ENCODE measurements at regions not wholly inside any gene's neighbourhood (a gene's known extent, or its start where the extent isn't known, plus 50 kb on each side); places are given as distances from the start of the nearest gene placed in this dataset.

DNA sequence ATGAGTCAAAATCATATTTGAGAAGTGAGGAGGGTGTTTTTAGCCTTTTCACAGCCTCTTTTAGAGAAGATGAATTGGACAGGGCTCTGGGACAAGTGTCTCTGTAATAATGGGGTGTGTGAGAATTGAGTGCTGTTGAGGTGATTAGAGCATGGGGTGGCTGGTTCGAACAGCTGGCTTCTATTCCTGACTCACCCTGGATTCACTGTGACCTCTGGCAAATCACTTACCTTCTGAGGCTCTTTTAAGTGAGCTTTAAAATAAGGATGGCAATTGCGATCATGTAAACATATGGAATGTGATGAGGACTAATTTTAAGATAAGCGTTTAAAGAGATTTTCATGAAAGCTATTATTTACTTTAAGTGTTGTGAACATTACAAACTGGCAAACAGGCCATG, 243.4 kb downstream of the ADGRL2 start:
- Histone ChIP-seq H3K27ac (ENCODE audit: low read depth in 1 of 2, low read length in 1 of 2) (no peak overlapping the region), H3K9me3 (ENCODE audit: control insufficient read depth in 2 of 2, insufficient read depth in 1 of 2, low read length in 1 of 2) (no peaks in the 10 kb centered on the region), H3K36me3 (ENCODE audit: control insufficient read depth in 2 of 2, insufficient read depth in 2 of 2, low read length in 1 of 2) (no peaks in the 10 kb centered on the region), H3K27me3 (ENCODE audit: control insufficient read depth in 2 of 2, insufficient read depth in 1 of 2, low read length in 1 of 2) (no peaks in the 10 kb centered on the region), H3K4me3 (ENCODE audit: low read length in 2 of 2) (no peak overlapping the region), H3K4me1 (ENCODE audit: control insufficient read depth in 2 of 2, insufficient read depth in 2 of 2, low read length in 2 of 2) (peaks cover 0 to 11% of the 10 kb centered on the region in 2 donors)
- WGBS = 92% methylated on average over 3 of the region's 3 CpGs
- DNase-seq (ENCODE audit: low read depth in 6 of 9, low spot score in 9 of 9) = no peak

DNA sequence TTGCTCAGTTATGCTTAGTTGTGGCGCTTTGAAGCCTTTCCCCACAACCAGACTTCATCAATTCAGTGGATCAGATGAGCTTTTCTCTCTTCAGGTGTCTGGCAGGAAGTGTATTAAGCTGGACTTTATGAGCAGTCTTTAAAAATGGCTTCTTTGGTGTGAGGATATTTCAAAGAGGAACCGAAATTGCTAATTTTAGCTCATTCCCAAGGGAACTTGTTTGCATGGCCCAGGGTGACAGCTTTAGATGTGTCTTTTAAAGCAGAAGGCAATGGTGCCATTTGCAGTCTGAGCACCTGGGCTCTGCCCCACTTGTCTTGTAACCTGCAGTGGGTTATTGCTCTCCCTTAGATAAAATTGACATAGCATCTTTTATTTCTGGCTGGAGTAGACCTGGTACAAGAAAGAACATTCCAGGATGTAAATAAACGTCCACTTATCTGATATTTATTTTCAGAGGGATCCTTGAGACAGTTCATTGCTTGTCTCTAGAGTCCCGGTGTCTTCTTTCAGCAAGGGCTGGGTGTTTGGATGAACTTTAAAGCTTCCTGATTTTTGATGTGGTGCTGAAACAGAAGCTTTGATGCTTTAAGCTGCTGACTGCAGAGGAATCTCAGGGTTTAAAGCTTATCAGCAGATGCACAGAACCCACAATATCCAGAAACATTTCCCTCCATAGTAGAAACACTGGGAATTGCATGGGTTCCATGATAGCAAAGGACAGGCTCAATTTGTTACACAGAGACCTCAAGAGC, 241.7 kb downstream of the ADGRL2 start:
- no peak overlapping the region for H3K4me3 ChIP-seq (ENCODE audit: low read length in 2 of 2)
- no peaks in the 10 kb centered on the region for H3K27me3 ChIP-seq (ENCODE audit: control insufficient read depth in 2 of 2, insufficient read depth in 1 of 2, low read length in 1 of 2)
- no peak overlapping the region for H3K27ac ChIP-seq (ENCODE audit: low read depth in 1 of 2, low read length in 1 of 2)
- no peaks in the 10 kb centered on the region for H3K9me3 ChIP-seq (ENCODE audit: control insufficient read depth in 2 of 2, insufficient read depth in 1 of 2, low read length in 1 of 2)
- peaks cover 0 to 11% of the 10 kb centered on the region in 2 donors for H3K4me1 ChIP-seq (ENCODE audit: control insufficient read depth in 2 of 2, insufficient read depth in 2 of 2, low read length in 2 of 2)
- peak; percentile 1 to 69 (median 13) for DNase-seq (ENCODE audit: low read depth in 6 of 9, low spot score in 9 of 9)
- H3K36me3 ChIP-seq (ENCODE audit: control insufficient read depth in 2 of 2, insufficient read depth in 2 of 2, low read length in 1 of 2) = no peaks in the 10 kb centered on the region
- 72% methylated on average over 4 of the region's 4 CpGs for WGBS
